Neural progenitor cell (in vitro differentiated cells): ENCODE measurements at regions not wholly inside any gene's neighbourhood (a gene's known extent, or its start where the extent isn't known, plus 50 kb on each side); places are given as distances from the start of the nearest gene placed in this dataset.

ENCODE experiments used
- CTCF ChIP-seq: fragments of 200-600 bp; sonication (generic); IDR thresholded peaks from 2 replicates; pipeline ENCODE4 v1.5.1; 2017; ENCODE audit warnings: antibody characterized with exemption, mild to moderate bottlenecking
- EZH2phosphoT487 ChIP-seq: fragments of 200-600 bp; sonication (generic); IDR thresholded peaks from 2 replicates; pipeline ENCODE4 v1.6.1; 2017; ENCODE audit warnings: antibody characterized with exemption

- no peak for TF ChIP-seq CTCF
- no peak for TF ChIP-seq EZH2phosphoT487
Measured at GRCh38 chr9:89655990-89656657, 51.3 kb downstream of the GADD45G start.
